ENCODE measurements at regions not wholly inside any gene's neighbourhood (a gene's known extent, or its start where the extent isn't known, plus 50 kb on each side); places are given as distances from the start of the nearest gene placed in this dataset.
"Not testable (repeated sequence)": the region's sequence is repeated elsewhere in the genome, so short reads cannot be mapped to it uniquely, and the experiment has no call there.

- no peak overlapping the region for H3K4me3 ChIP-seq
- H3K27me3 ChIP-seq (replicated peaks; ENCODE audit: insufficient read depth) = peaks cover 25% of the 10 kb centered on the region
- H2AFZ ChIP-seq = no peak overlapping the region
- H4K20me1 ChIP-seq (ENCODE audit: insufficient read depth) = no peaks in the 10 kb centered on the region
- H3K4me2 ChIP-seq (ENCODE audit: unreplicated experiment) = no peak overlapping the region
- no peaks in the 10 kb centered on the region for H3K9me2 ChIP-seq (ENCODE audit: insufficient read depth)
- no peaks in the 10 kb centered on the region for H3F3A ChIP-seq (ENCODE audit: insufficient read depth)
- WGBS, 2 experiments (ENCODE audit: low coverage in 1 of 2, low lambda C conversion rate in 2 of 2, missing lambda C conversion rate in 2 of 2) = 74 to 83% methylated on average over 3 of the region's 3 CpGs
- in situ Hi-C loops (cut with MboI) = no loop called here
- no peaks in the 10 kb centered on the region for H3K36me3 ChIP-seq (ENCODE audit: low read depth)
- TF ChIP-seq EZH2phosphoT487 (IDR thresholded peaks at IDR 0.05; ENCODE audit: insufficient read depth, low read depth) = no peak
- no peak for TF ChIP-seq EZH2 (IDR thresholded peaks at IDR 0.05; ENCODE audit: insufficient read depth, poor library complexity, severe bottlenecking)
- H3K9me3 ChIP-seq (ENCODE audit: low read depth) = no peaks in the 10 kb centered on the region
- no peak overlapping the region for H3K9ac ChIP-seq
- H3K27ac ChIP-seq = no peak overlapping the region
- peak; percentile 25 for DNase-seq
- H3K79me2 ChIP-seq (ENCODE audit: insufficient read depth) = no peaks in the 10 kb centered on the region
- no peaks in the 10 kb centered on the region for H3K4me1 ChIP-seq (ENCODE audit: insufficient read depth)
Measured at GRCh38 chr2:121837591-121837990, 82.1 kb downstream of the TSN start.

DNA sequence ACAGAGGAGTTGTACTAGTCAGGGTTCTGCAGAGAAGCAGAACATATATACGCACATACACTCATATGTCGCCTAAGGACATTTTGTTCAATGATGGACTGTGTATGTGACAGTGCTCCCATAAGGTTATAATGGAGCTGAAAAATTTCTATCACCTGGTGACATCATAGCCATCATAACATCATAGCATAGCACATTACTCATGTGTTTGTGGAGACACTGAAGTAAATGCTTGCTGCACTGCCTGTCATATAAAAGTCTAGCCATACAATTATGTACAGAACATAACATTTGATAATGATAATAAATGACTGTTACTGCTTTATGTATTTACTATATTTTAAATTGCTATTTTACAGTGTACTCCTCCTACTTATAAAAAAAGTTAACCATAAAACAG, 83.1 kb downstream of the TSN start:
- H3K79me2 ChIP-seq (ENCODE audit: insufficient read depth) = no peaks in the 10 kb centered on the region
- no peaks in the 10 kb centered on the region for H3F3A ChIP-seq (ENCODE audit: insufficient read depth)
- no peak overlapping the region for H3K27ac ChIP-seq
- H3K4me3 ChIP-seq = no peak overlapping the region
- TF ChIP-seq EZH2 (IDR thresholded peaks at IDR 0.05; ENCODE audit: insufficient read depth, poor library complexity, severe bottlenecking) = no peak
- TF ChIP-seq EZH2phosphoT487 (IDR thresholded peaks at IDR 0.05; ENCODE audit: insufficient read depth, low read depth) = no peak
- no peaks in the 10 kb centered on the region for H4K20me1 ChIP-seq (ENCODE audit: insufficient read depth)
- no peaks in the 10 kb centered on the region for H3K36me3 ChIP-seq (ENCODE audit: low read depth)
- no peaks in the 10 kb centered on the region for H3K9me3 ChIP-seq (ENCODE audit: low read depth)
- H3K9me2 ChIP-seq (ENCODE audit: insufficient read depth) = no peaks in the 10 kb centered on the region
- no peak for DNase-seq
- peaks cover 35% of the 10 kb centered on the region for H3K27me3 ChIP-seq (replicated peaks; ENCODE audit: insufficient read depth)
- no peak overlapping the region for H2AFZ ChIP-seq
- in situ Hi-C loops (cut with MboI) = no loop called here
- no peak overlapping the region for H3K9ac ChIP-seq
- WGBS, 2 experiments (ENCODE audit: low coverage in 1 of 2, low lambda C conversion rate in 2 of 2, missing lambda C conversion rate in 2 of 2) = 71 to 76% methylated on average over 2 of the region's 2 CpGs
- no peaks in the 10 kb centered on the region for H3K4me1 ChIP-seq (ENCODE audit: insufficient read depth)
- no peak overlapping the region for H3K4me2 ChIP-seq (ENCODE audit: unreplicated experiment)

DNA sequence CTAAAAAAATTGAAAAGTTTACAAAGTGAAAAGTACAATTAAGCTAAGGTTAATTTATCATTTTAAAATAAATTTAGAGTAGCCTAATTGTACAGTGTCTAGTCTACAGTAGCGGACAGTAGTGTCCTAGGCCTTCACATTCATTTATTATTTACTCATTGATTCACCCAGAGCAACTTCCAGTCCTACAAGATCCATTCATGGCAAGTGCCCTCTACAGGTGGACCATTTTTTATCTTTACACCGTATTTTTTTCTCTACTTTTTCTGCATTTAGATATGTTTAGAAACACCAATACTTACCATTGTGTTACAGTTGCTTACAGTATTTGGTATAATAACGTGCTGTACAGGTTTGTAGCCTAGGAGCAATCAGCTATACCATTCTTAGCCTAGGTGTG, 84.1 kb downstream of the TSN start:
- DNase-seq = no peak
- Histone ChIP-seq H2AFZ (no peak overlapping the region), H3K4me1 (ENCODE audit: insufficient read depth) (no peaks in the 10 kb centered on the region), H3K4me2 (ENCODE audit: unreplicated experiment) (no peak overlapping the region), H3K27ac (no peak overlapping the region), H3K79me2 (ENCODE audit: insufficient read depth) (no peaks in the 10 kb centered on the region), H3K36me3 (ENCODE audit: low read depth) (no peaks in the 10 kb centered on the region), H3K9me2 (ENCODE audit: insufficient read depth) (no peaks in the 10 kb centered on the region), H3K27me3 (replicated peaks; ENCODE audit: insufficient read depth) (peaks cover 38% of the 10 kb centered on the region), H3K4me3 (no peak overlapping the region), H3K9me3 (ENCODE audit: low read depth) (no peaks in the 10 kb centered on the region), H3K9ac (no peak overlapping the region), H4K20me1 (ENCODE audit: insufficient read depth) (no peaks in the 10 kb centered on the region), H3F3A (ENCODE audit: insufficient read depth) (no peaks in the 10 kb centered on the region)
- in situ Hi-C loops (cut with MboI) = no loop called here
- TF ChIP-seq EZH2 (IDR thresholded peaks at IDR 0.05; ENCODE audit: insufficient read depth, poor library complexity, severe bottlenecking) (no peak), EZH2phosphoT487 (IDR thresholded peaks at IDR 0.05; ENCODE audit: insufficient read depth, low read depth) (no peak)
- 61 to 66% methylated on average over 3 of the region's 3 CpGs for WGBS, 2 experiments (ENCODE audit: low coverage in 1 of 2, low lambda C conversion rate in 2 of 2, missing lambda C conversion rate in 2 of 2)

DNA sequence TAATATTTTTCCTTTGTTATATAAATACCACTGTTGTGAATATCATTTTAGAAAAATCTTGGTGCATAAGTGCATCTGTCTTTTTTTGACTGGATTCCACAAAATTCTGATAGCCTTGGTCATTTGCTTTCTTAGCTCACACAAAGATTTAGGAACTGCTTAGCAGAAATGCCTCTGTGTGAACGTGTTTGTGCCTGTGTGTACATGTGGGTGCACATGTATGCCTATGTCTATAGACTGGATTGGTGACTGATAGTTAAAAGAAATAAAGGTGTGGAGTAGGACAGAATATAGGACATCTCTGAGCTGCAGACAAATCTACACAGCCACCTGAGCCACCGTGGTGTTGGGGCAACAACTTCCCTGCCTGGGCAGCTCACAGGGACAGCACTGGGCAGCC, 93.8 kb downstream of the TSN start:
- Histone ChIP-seq H3K79me2 (ENCODE audit: insufficient read depth) (no peaks in the 10 kb centered on the region), H3K4me2 (ENCODE audit: unreplicated experiment) (no peak overlapping the region), H3K36me3 (ENCODE audit: low read depth) (no peaks in the 10 kb centered on the region), H4K20me1 (ENCODE audit: insufficient read depth) (no peaks in the 10 kb centered on the region), H3K4me1 (ENCODE audit: insufficient read depth) (no peaks in the 10 kb centered on the region), H3K4me3 (no peak overlapping the region), H3K9me2 (ENCODE audit: insufficient read depth) (no peaks in the 10 kb centered on the region), H3K27me3 (replicated peaks; ENCODE audit: insufficient read depth) (peaks cover 7% of the 10 kb centered on the region), H3K9ac (no peak overlapping the region), H2AFZ (no peak overlapping the region), H3F3A (ENCODE audit: insufficient read depth) (no peaks in the 10 kb centered on the region), H3K27ac (no peak overlapping the region), H3K9me3 (ENCODE audit: low read depth) (no peaks in the 10 kb centered on the region)
- in situ Hi-C loops (cut with MboI) = no loop called here
- no peak for DNase-seq
- 27 to 37% methylated on average over 2 of the region's 2 CpGs for WGBS, 2 experiments (ENCODE audit: low coverage in 1 of 2, low lambda C conversion rate in 2 of 2, missing lambda C conversion rate in 2 of 2)
- TF ChIP-seq EZH2 (IDR thresholded peaks at IDR 0.05; ENCODE audit: insufficient read depth, poor library complexity, severe bottlenecking) = no peak
- no peak for TF ChIP-seq EZH2phosphoT487 (IDR thresholded peaks at IDR 0.05; ENCODE audit: insufficient read depth, low read depth)

GRCh38 chr2:121853149-121853548, 97.7 kb downstream of the TSN start:
- H3K36me3 ChIP-seq (ENCODE audit: low read depth); H3K4me1 ChIP-seq (ENCODE audit: insufficient read depth); H3K9me3 ChIP-seq (ENCODE audit: low read depth); H3K9me2 ChIP-seq (ENCODE audit: insufficient read depth); H3F3A ChIP-seq (ENCODE audit: insufficient read depth); in situ Hi-C loops (cut with MboI); H3K4me2 ChIP-seq (ENCODE audit: unreplicated experiment); H3K4me3 ChIP-seq; H2AFZ ChIP-seq; H3K79me2 ChIP-seq (ENCODE audit: insufficient read depth); DNase-seq; H4K20me1 ChIP-seq (ENCODE audit: insufficient read depth); H3K27me3 ChIP-seq (replicated peaks; ENCODE audit: insufficient read depth); H3K27ac ChIP-seq; H3K9ac ChIP-seq: not testable (repeated sequence)
- WGBS, 2 experiments (ENCODE audit: low coverage in 1 of 2, low lambda C conversion rate in 2 of 2, missing lambda C conversion rate in 2 of 2) = 41 to 56% methylated on average over 1 of the region's 1 CpG
